ENCODE measurements at regions not wholly inside any gene's neighbourhood (a gene's known extent, or its start where the extent isn't known, plus 50 kb on each side); places are given as distances from the start of the nearest gene placed in this dataset.

- DNase-seq = no peak
Observed at GRCh38 chr7:113456533-113456932, 338.2 kb upstream of the SMIM30 start.

GRCh38 chr7:113454597-113455169 is 336.3 kb upstream of the SMIM30 start:
- DNase-seq = no peak

GRCh38 chr7:113452245-113452644 is 333.9 kb upstream of the SMIM30 start:
- DNase-seq = no peak

- DNase-seq = no peak
Observed at GRCh38 chr7:113446791-113447190, 328.4 kb upstream of the SMIM30 start.

- DNase-seq = no peak
Observed at GRCh38 chr7:113446391-113446790, 328.0 kb upstream of the SMIM30 start.

- no peak for DNase-seq
Observed at GRCh38 chr7:113444261-113444660, 325.9 kb upstream of the SMIM30 start.

- DNase-seq = no peak
Observed at GRCh38 chr7:113440173-113440572, 321.8 kb upstream of the SMIM30 start.

GRCh38 chr7:113431406-113431805 is 313.1 kb upstream of the SMIM30 start:
- DNase-seq = no peak

GRCh38 chr7:113424185-113424817 is 305.9 kb upstream of the SMIM30 start:
- DNase-seq = no peak

GRCh38 chr7:113421696-113422330 is 303.5 kb upstream of the SMIM30 start:
- DNase-seq = peak; percentile 71

GRCh38 chr7:113414401-113415035 is 296.2 kb upstream of the SMIM30 start:
- DNase-seq = no peak

GRCh38 chr7:113412410-113412809 is 294.1 kb upstream of the SMIM30 start:
- no peak for DNase-seq

GRCh38 chr7:113410796-113411195 is 292.4 kb upstream of the SMIM30 start:
- no peak for DNase-seq

- DNase-seq = no peak
Observed at GRCh38 chr7:113408999-113409398, 290.6 kb upstream of the SMIM30 start.

- DNase-seq = no peak
Observed at GRCh38 chr7:113405296-113406056, 287.1 kb upstream of the SMIM30 start.

- no peak for DNase-seq
Observed at GRCh38 chr7:113404245-113404644, 285.9 kb upstream of the SMIM30 start.

GRCh38 chr7:113402482-113402881 is 284.1 kb upstream of the SMIM30 start:
- DNase-seq = no peak

GRCh38 chr7:113402005-113402404 is 283.7 kb upstream of the SMIM30 start:
- no peak for DNase-seq

- DNase-seq = no peak
Observed at GRCh38 chr7:113394856-113395255, 276.5 kb upstream of the SMIM30 start.

GRCh38 chr7:113392841-113393540 is 274.6 kb upstream of the SMIM30 start:
- DNase-seq = no peak

GRCh38 chr7:113392421-113392820 is 274.1 kb upstream of the SMIM30 start:
- DNase-seq = no peak

GRCh38 chr7:113389112-113389646 is 270.8 kb upstream of the SMIM30 start:
- no peak for DNase-seq

Data from hindlimb muscle (tissue), 1 donor.